ENCODE measurements at regions not wholly inside any gene's neighbourhood (a gene's known extent, or its start where the extent isn't known, plus 50 kb on each side); places are given as distances from the start of the nearest gene placed in this dataset.
A peak's percentile ranks its signal among the peaks of the same experiment; 100 is the strongest.
"Not testable (repeated sequence)": the region's sequence is repeated elsewhere in the genome, so short reads cannot be mapped to it uniquely, and the experiment has no call there.

GRCh38 chr2:111316221-111316741, 195.6 kb downstream of the BCL2L11 start:
- H3K4me3 Mint-ChIP-seq; H3K27ac Mint-ChIP-seq; H3K27me3 Mint-ChIP-seq (ENCODE audit: low read depth); DNase-seq; H3K36me3 Mint-ChIP-seq (ENCODE audit: low read depth); POLR2A ChIA-PET; CTCF ChIA-PET; ATAC-seq; H3K4me1 Mint-ChIP-seq (ENCODE audit: low read depth); H3K9me3 Mint-ChIP-seq (ENCODE audit: insufficient read depth): not testable (repeated sequence)

GRCh38 chr2:111316881-111317549, 196.3 kb downstream of the BCL2L11 start:
- H3K36me3 Mint-ChIP-seq (ENCODE audit: low read depth); H3K9me3 Mint-ChIP-seq (ENCODE audit: insufficient read depth); H3K27me3 Mint-ChIP-seq (ENCODE audit: low read depth); H3K4me3 Mint-ChIP-seq; POLR2A ChIA-PET; CTCF ChIA-PET; H3K4me1 Mint-ChIP-seq (ENCODE audit: low read depth); H3K27ac Mint-ChIP-seq; DNase-seq: not testable (repeated sequence)
- peak; percentile 40 for ATAC-seq

- POLR2A ChIA-PET, DNase-seq: not testable (repeated sequence)
Observed at GRCh38 chr2:111319552-111319951, 198.8 kb downstream of the BCL2L11 start.

GRCh38 chr2:111320264-111320663, 199.6 kb downstream of the BCL2L11 start:
- ATAC-seq; H3K27ac Mint-ChIP-seq; H3K36me3 Mint-ChIP-seq (ENCODE audit: low read depth): not testable (repeated sequence)

More at GRCh38 chr2:111319552-111319951, 198.8 kb downstream of the BCL2L11 start:
- H3K36me3 Mint-ChIP-seq (ENCODE audit: low read depth); H3K27me3 Mint-ChIP-seq (ENCODE audit: low read depth); H3K9me3 Mint-ChIP-seq (ENCODE audit: insufficient read depth); H3K27ac Mint-ChIP-seq; ATAC-seq; H3K4me3 Mint-ChIP-seq; H3K4me1 Mint-ChIP-seq (ENCODE audit: low read depth); CTCF ChIA-PET: not testable (repeated sequence)

GRCh38 chr2:111320965-111321364, 200.3 kb downstream of the BCL2L11 start:
- H3K4me1 Mint-ChIP-seq (ENCODE audit: low read depth); H3K9me3 Mint-ChIP-seq (ENCODE audit: insufficient read depth); ATAC-seq; DNase-seq; H3K27me3 Mint-ChIP-seq (ENCODE audit: low read depth); H3K4me3 Mint-ChIP-seq; H3K27ac Mint-ChIP-seq; CTCF ChIA-PET; POLR2A ChIA-PET; H3K36me3 Mint-ChIP-seq (ENCODE audit: low read depth): not testable (repeated sequence)

More at GRCh38 chr2:111320264-111320663, 199.6 kb downstream of the BCL2L11 start:
- H3K4me1 Mint-ChIP-seq (ENCODE audit: low read depth); H3K27me3 Mint-ChIP-seq (ENCODE audit: low read depth); H3K9me3 Mint-ChIP-seq (ENCODE audit: insufficient read depth); H3K4me3 Mint-ChIP-seq; POLR2A ChIA-PET; DNase-seq; CTCF ChIA-PET: not testable (repeated sequence)

GRCh38 chr2:111323384-111323783, 202.7 kb downstream of the BCL2L11 start:
- H3K27me3 Mint-ChIP-seq (ENCODE audit: low read depth); H3K9me3 Mint-ChIP-seq (ENCODE audit: insufficient read depth); ATAC-seq; H3K27ac Mint-ChIP-seq; H3K36me3 Mint-ChIP-seq (ENCODE audit: low read depth); POLR2A ChIA-PET; H3K4me3 Mint-ChIP-seq; DNase-seq; H3K4me1 Mint-ChIP-seq (ENCODE audit: low read depth); CTCF ChIA-PET: not testable (repeated sequence)

GRCh38 chr2:111327726-111328125, 207.0 kb downstream of the BCL2L11 start:
- H3K27me3 Mint-ChIP-seq (ENCODE audit: low read depth); ATAC-seq; H3K4me3 Mint-ChIP-seq; DNase-seq; H3K4me1 Mint-ChIP-seq (ENCODE audit: low read depth); CTCF ChIA-PET; H3K9me3 Mint-ChIP-seq (ENCODE audit: insufficient read depth); H3K27ac Mint-ChIP-seq; H3K36me3 Mint-ChIP-seq (ENCODE audit: low read depth); POLR2A ChIA-PET: not testable (repeated sequence)

GRCh38 chr2:111329309-111329708, 208.6 kb downstream of the BCL2L11 start:
- H3K36me3 Mint-ChIP-seq (ENCODE audit: low read depth); H3K4me3 Mint-ChIP-seq; H3K4me1 Mint-ChIP-seq (ENCODE audit: low read depth); H3K9me3 Mint-ChIP-seq (ENCODE audit: insufficient read depth); H3K27me3 Mint-ChIP-seq (ENCODE audit: low read depth); CTCF ChIA-PET; POLR2A ChIA-PET; H3K27ac Mint-ChIP-seq; ATAC-seq; DNase-seq: not testable (repeated sequence)

- CTCF ChIA-PET; H3K27ac Mint-ChIP-seq; H3K27me3 Mint-ChIP-seq (ENCODE audit: low read depth); H3K4me1 Mint-ChIP-seq (ENCODE audit: low read depth); H3K9me3 Mint-ChIP-seq (ENCODE audit: insufficient read depth); H3K4me3 Mint-ChIP-seq; ATAC-seq; DNase-seq; POLR2A ChIA-PET; H3K36me3 Mint-ChIP-seq (ENCODE audit: low read depth): not testable (repeated sequence)
Observed at GRCh38 chr2:111331099-111331724, 210.5 kb downstream of the BCL2L11 start.

GRCh38 chr2:111335220-111335907, 214.7 kb downstream of the BCL2L11 start:
- H3K9me3 Mint-ChIP-seq (ENCODE audit: insufficient read depth); ATAC-seq; CTCF ChIA-PET; POLR2A ChIA-PET; DNase-seq; H3K27ac Mint-ChIP-seq; H3K4me1 Mint-ChIP-seq (ENCODE audit: low read depth); H3K27me3 Mint-ChIP-seq (ENCODE audit: low read depth); H3K4me3 Mint-ChIP-seq; H3K36me3 Mint-ChIP-seq (ENCODE audit: low read depth): not testable (repeated sequence)

- H3K4me1 Mint-ChIP-seq (ENCODE audit: low read depth); H3K9me3 Mint-ChIP-seq (ENCODE audit: insufficient read depth); POLR2A ChIA-PET; H3K27ac Mint-ChIP-seq; H3K36me3 Mint-ChIP-seq (ENCODE audit: low read depth); DNase-seq; H3K4me3 Mint-ChIP-seq; CTCF ChIA-PET; ATAC-seq; H3K27me3 Mint-ChIP-seq (ENCODE audit: low read depth): not testable (repeated sequence)
Observed at GRCh38 chr2:111338474-111338873, 217.8 kb downstream of the BCL2L11 start.

- ATAC-seq; DNase-seq; H3K27me3 Mint-ChIP-seq (ENCODE audit: low read depth); CTCF ChIA-PET; H3K36me3 Mint-ChIP-seq (ENCODE audit: low read depth); H3K4me1 Mint-ChIP-seq (ENCODE audit: low read depth); H3K9me3 Mint-ChIP-seq (ENCODE audit: insufficient read depth); H3K4me3 Mint-ChIP-seq; H3K27ac Mint-ChIP-seq; POLR2A ChIA-PET: not testable (repeated sequence)
Observed at GRCh38 chr2:111339476-111339875, 218.8 kb downstream of the BCL2L11 start.

Measured in activated CD8-positive, alpha-beta T cell treated with anti-CD3 and anti-CD28 coated beads, Interleukin-2, amount 10 ng/mL, durations not matched to agents 7 days and 5 days (primary cell).